NB4 (cell line): ENCODE measurements at regions not wholly inside any gene's neighbourhood (a gene's known extent, or its start where the extent isn't known, plus 50 kb on each side); places are given as distances from the start of the nearest gene placed in this dataset.

Source experiments
- POLR2A ChIP-seq: IDR thresholded peaks from 2 replicates; pipeline ENCODE4 v1.6.1; 2011; ENCODE audit warnings: mild to moderate bottlenecking; ENCODE audit not compliant: insufficient read length; ENCODE audit errors: extremely low read depth
- TF ChIP-seq, protein P1 (sequence below): IDR thresholded peaks from one replicate; pipeline ENCODE4 v1.5.1; 2012; ENCODE audit warnings: low read depth, low read length
- TF ChIP-seq, protein P2 (sequence below): IDR thresholded peaks from 2 replicates; pipeline ENCODE4 v1.6.1; 2011; ENCODE audit warnings: low read depth, low read length

GRCh38 chr4:57270346-57270745, 160.2 kb upstream of the IGFBP7 start:
- no peak for TF ChIP-seq POLR2A
- TF ChIP-seq, protein P1, sequence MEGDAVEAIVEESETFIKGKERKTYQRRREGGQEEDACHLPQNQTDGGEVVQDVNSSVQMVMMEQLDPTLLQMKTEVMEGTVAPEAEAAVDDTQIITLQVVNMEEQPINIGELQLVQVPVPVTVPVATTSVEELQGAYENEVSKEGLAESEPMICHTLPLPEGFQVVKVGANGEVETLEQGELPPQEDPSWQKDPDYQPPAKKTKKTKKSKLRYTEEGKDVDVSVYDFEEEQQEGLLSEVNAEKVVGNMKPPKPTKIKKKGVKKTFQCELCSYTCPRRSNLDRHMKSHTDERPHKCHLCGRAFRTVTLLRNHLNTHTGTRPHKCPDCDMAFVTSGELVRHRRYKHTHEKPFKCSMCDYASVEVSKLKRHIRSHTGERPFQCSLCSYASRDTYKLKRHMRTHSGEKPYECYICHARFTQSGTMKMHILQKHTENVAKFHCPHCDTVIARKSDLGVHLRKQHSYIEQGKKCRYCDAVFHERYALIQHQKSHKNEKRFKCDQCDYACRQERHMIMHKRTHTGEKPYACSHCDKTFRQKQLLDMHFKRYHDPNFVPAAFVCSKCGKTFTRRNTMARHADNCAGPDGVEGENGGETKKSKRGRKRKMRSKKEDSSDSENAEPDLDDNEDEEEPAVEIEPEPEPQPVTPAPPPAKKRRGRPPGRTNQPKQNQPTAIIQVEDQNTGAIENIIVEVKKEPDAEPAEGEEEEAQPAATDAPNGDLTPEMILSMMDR = no peak
- TF ChIP-seq, protein P2, sequence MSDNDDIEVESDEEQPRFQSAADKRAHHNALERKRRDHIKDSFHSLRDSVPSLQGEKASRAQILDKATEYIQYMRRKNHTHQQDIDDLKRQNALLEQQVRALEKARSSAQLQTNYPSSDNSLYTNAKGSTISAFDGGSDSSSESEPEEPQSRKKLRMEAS = no peak
